GM10248 (cell line): ENCODE measurements at regions not wholly inside any gene's neighbourhood (a gene's known extent, or its start where the extent isn't known, plus 50 kb on each side); places are given as distances from the start of the nearest gene placed in this dataset.
"Not testable (repeated sequence)": the region's sequence is repeated elsewhere in the genome, so short reads cannot be mapped to it uniquely, and the experiment has no call there.

ENCODE experiments used
- CTCF ChIA-PET: fragments of 300-600 bp; sonication (Branson Sonifier 250); formaldehyde crosslinking; extraction: SDS; loops from one replicate; lab custom pipeline; 2021; ENCODE audit warnings: antibody characterized with exemption; lab: Yijun Ruan, JAX
- POLR2A ChIA-PET: fragments of 350-650 bp; sonication (Branson Sonifier 250); formaldehyde crosslinking; extraction: SDS; loops from one replicate; lab custom pipeline; 2020; ENCODE audit warnings: antibody characterized with exemption; lab: Yijun Ruan, JAX
- DNase-seq: peaks from one replicate; pipeline ENCODE4 v3.0.0; 2012; ENCODE audit errors: extremely low spot score
- TF ChIP-seq, protein P1 (sequence below): IDR thresholded peaks from 2 replicates; pipeline ENCODE4 v1.5.1; 2012; ENCODE audit warnings: mild to moderate bottlenecking, low read depth; ENCODE audit errors: extremely low read depth, missing control alignments, control extremely low read depth

- ChIA-PET CTCF (no interaction called here), POLR2A (no interaction called here)
- DNase-seq = no peak
- TF ChIP-seq, protein P1, sequence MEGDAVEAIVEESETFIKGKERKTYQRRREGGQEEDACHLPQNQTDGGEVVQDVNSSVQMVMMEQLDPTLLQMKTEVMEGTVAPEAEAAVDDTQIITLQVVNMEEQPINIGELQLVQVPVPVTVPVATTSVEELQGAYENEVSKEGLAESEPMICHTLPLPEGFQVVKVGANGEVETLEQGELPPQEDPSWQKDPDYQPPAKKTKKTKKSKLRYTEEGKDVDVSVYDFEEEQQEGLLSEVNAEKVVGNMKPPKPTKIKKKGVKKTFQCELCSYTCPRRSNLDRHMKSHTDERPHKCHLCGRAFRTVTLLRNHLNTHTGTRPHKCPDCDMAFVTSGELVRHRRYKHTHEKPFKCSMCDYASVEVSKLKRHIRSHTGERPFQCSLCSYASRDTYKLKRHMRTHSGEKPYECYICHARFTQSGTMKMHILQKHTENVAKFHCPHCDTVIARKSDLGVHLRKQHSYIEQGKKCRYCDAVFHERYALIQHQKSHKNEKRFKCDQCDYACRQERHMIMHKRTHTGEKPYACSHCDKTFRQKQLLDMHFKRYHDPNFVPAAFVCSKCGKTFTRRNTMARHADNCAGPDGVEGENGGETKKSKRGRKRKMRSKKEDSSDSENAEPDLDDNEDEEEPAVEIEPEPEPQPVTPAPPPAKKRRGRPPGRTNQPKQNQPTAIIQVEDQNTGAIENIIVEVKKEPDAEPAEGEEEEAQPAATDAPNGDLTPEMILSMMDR = no peak
Observed at GRCh38 chr3:82610236-82610635, 848.8 kb upstream of the GBE1 start.

DNA sequence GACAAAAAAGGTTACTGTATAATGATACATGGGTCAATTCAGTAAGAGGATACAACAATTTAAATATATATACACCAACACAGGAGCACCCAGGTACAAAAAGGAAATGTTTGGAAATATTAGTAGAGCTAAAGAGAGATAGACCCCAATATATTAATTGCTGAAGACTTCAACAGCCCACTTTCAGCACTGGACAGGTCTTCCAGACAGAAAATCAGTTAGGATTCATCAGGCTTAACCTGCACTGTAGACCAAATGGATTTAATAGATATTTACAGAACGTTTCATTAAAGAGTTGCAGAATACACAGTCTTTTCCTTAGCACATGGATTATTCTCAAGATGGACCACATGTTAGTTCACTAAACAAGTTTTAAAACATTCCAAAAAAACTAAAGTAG, 845.9 kb upstream of the GBE1 start:
- DNase-seq = no peak
- ChIA-PET CTCF (no interaction called here), POLR2A (no interaction called here)
- TF ChIP-seq, protein P1 = no peak

- TF ChIP-seq, protein P1 = no peak
- DNase-seq = no peak
- ChIA-PET POLR2A (no interaction called here), CTCF (interaction anchor here (1.4 kb wide), 1 partner anchor 9 kb away, joined by 3 read pairs; no protein-coding TSS in a partner anchor)
Observed at GRCh38 chr3:82596805-82597204, 835.4 kb upstream of the GBE1 start.

- no peak for DNase-seq
- ChIA-PET CTCF (no interaction called here), POLR2A (no interaction called here)
- TF ChIP-seq, protein P1 = no peak
Observed at GRCh38 chr3:82595530-82595929, 834.1 kb upstream of the GBE1 start.

DNA sequence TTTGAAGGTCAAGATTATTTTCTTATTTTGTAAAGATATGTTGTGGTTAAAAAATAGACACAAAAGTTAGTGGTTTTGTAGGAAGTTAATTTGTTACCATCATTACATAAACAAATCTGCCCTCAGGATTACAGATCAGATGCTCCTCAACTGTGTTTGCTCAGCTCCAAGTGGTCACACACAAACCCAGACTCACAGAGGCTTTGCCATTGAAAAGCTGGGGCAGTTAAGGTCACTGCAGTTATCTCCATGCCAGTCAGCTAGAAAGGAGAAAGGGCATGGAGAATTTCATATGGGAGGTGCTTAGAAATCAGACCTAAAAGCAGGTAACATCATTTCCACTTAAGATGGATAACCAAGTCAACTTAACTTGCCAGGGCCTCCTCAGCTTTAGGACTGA, 825.7 kb upstream of the GBE1 start:
- ChIA-PET POLR2A (no interaction called here), CTCF (interaction anchor here (1.3 kb wide), 2 partner anchors 9 to 10 kb away, joined by 3 read pairs; no protein-coding TSS in a partner anchor)
- DNase-seq = no peak
- TF ChIP-seq, protein P1 = no peak

DNA sequence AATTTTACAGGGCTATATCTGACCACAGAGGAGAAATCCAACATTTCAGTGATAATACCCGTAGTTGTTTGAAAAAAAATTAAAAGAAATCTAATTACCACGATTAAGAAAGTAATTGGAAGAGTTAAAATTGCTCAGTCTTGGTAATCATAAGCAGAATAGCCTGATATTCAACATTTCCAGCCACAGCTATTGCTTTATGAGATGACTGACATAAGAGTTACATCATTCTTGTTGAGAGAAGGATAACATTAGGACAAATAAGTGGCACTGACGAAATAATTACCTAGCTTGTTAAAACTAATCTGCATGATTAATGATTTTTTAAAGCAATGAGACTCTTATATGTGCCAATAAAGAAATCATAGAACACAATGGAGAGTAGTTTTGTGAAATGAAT, 825.0 kb upstream of the GBE1 start:
- DNase-seq = no peak
- CTCF ChIA-PET = no interaction called here
- POLR2A ChIA-PET = no interaction called here
- TF ChIP-seq, protein P1 = no peak

- DNase-seq, POLR2A ChIA-PET, CTCF ChIA-PET: not testable (repeated sequence)
Observed at GRCh38 chr3:82586002-82586401, 824.6 kb upstream of the GBE1 start.

- DNase-seq, CTCF ChIA-PET, POLR2A ChIA-PET: not testable (repeated sequence)
Observed at GRCh38 chr3:82585591-82585990, 824.1 kb upstream of the GBE1 start.

GRCh38 chr3:82584861-82585260, 823.4 kb upstream of the GBE1 start:
- POLR2A ChIA-PET, CTCF ChIA-PET, DNase-seq: not testable (repeated sequence)

- DNase-seq, CTCF ChIA-PET, POLR2A ChIA-PET: not testable (repeated sequence)
Observed at GRCh38 chr3:82584415-82584814, 823.0 kb upstream of the GBE1 start.
